ENCODE measurements at regions not wholly inside any gene's neighbourhood (a gene's known extent, or its start where the extent isn't known, plus 50 kb on each side); places are given as distances from the start of the nearest gene placed in this dataset.

GRCh38 chr18:75912829-75913228 is 485.3 kb upstream of the SMIM21 start:
- DNase-seq (ENCODE audit: low spot score), result no peak

DNA sequence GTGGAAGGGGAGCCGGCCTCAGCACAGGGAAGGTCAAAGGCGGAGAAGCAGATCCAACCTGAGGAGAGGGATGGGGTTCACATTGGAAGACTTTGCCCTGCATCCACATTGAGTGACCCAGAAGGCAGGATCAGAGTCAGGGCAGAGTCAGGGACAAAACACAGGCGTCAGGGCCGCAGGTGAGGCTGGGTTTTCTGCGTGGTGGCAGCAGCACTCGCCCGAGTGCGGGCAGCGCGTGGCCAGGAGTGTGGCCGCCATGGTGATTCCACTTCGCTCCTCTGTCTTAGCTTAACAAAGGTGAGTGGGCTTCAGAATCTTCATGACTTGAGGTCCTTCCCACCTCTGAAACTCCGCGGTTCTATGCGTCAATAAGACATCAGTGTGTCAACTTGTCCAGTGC is 476.9 kb upstream of the SMIM21 start:
- no peak for DNase-seq (ENCODE audit: low spot score)

DNA sequence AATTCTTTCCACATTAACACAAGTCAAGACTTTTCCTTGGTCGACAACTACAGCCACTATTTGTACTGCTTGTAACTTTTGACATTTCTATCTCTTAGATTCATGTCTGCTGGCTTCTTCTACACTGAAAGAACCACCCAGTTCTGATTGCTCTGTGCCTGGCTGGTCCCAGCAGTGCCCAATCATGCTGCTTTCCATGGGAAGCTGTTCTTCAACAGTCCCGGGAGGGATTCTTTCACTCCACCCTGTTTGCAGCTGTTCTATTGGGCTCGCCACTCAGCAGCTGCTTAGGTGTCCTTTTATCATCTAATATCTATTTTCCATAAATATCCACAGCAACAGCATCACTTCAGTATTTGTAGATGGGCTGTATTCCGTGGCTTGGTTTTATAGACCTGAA is 471.1 kb upstream of the SMIM21 start:
- DNase-seq (ENCODE audit: low spot score), result no peak

GRCh38 chr18:75897386-75897785 is 469.9 kb upstream of the SMIM21 start:
- no peak for DNase-seq (ENCODE audit: low spot score)

DNA sequence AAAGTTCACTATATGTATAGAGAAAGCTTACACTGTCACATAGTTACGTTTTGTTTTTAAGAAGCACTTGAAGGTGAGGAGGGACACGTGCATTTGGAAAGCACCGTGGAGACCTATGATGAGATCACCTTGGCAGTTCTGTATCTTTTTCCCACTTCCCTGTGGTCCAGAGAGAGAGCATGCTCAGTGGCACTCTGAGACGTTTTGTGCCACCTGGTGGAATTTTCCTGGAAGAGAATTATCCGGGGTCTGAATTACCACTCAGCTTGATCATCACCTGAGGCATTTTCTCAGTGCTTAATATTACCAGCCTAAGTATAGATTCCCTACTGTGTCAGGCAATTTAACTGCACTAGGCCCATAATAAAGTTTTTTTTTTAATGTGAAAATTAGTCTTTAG is 469.4 kb upstream of the SMIM21 start:
- DNase-seq (ENCODE audit: low spot score), result no peak

DNA sequence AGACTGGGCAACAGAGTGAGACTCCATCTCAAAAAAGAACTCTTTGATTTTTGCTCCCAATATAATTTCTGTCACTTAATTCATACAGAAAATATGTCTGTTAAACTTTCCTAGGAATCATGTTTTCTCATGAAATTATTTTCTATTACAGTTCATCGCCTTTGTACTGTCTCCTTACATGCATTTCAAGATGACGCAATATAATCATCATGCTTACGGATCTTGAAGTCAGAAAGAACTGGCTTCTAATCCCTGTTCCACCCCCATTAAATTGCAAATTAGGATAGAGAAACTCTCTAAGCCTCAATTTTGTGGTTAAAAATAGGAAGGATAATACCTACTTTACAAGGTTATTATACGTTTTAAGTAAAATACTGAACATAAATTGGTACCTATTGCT is 467.6 kb upstream of the SMIM21 start:
- DNase-seq (ENCODE audit: low spot score), result no peak

- DNase-seq (ENCODE audit: low spot score), result no peak
Measured at GRCh38 chr18:75884728-75885127, 457.2 kb upstream of the SMIM21 start.

DNA sequence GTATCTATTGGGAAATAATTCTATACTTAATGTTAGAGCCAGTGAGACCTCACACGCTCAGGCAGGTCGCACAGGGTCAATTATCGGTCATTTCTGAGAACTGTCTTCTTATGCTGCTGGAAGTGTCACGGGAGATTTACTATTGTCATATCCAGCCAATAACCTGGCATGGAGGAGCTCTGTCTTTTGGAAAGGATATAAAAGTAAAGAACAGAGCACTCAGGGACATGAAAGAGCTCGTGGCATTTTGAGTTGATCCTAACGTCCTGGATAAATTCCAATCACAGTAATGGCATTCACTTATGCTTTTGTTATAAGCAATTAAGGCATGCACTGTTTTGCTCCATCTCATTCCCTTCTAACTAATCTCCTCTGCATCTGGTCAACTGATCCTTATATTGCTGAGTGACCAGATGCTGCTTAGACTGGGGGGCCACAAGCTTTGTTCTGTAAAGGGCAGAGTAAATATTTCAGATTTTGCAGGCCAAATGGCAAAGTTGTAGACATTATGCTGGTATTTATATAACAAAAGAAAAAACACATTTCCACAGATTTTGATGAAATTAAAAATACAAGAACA is 453.5 kb upstream of the SMIM21 start:
- DNase-seq (ENCODE audit: low spot score), result no peak

GRCh38 chr18:75880266-75880665 is 452.8 kb upstream of the SMIM21 start:
- no peak for DNase-seq (ENCODE audit: low spot score)

DNA sequence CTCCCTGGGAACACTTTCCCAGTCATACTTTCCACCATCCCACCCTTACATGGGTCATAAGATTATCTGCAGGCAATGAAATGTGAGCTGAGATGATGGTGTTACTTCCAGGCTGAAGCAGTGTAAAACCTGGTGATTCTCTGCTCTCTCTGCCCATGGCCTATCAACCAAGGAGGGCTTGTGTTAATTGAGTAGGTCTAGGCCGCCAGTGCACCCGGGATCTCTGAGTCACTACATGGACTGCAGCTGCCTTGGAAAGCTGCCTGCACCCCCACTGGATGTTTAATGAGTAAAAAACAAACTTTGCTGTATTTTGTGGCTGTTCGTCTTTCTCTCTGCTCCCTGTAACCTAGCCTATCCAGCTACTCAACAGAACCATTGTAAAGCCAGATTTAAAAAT is 451.7 kb upstream of the SMIM21 start:
- DNase-seq (ENCODE audit: low spot score), result no peak

GRCh38 chr18:75875559-75875958 is 448.1 kb upstream of the SMIM21 start:
- no peak for DNase-seq (ENCODE audit: low spot score)

DNA sequence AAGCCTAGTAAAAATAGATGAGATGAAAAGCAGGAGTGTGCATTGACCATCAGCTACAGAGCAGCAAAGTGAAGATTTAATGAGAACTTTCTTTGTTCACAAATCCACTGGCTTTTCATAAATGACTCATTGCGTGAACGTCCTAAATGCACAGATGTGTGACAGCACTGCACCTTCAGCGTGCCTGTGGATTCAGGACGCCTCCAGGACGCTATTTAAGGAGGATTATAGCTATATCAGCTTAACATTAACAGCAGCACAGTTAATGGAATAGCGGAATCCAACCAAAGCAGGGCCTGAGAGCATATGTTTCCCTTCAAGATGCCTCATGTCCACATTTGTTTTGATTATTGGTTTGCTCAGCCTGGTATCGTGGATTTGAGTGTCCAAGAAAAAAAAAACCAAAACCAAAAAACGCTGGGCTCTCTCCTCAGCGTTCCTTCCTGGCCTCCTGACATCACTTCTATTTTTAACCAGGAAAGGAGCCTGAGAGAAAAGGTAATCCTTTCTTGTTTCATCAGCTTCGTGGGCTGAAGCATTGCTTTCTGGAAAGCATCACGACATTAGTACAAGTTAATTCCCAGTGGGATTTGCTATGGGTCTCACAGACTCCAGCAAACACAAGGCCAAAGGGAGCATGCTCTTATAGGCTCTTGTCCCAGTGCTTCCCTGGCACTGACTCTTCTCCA is 447.0 kb upstream of the SMIM21 start:
- no peak for DNase-seq (ENCODE audit: low spot score)

- DNase-seq (ENCODE audit: low spot score), result no peak
Measured at GRCh38 chr18:75871596-75871995, 444.1 kb upstream of the SMIM21 start.

GRCh38 chr18:75869162-75869561 is 441.7 kb upstream of the SMIM21 start:
- DNase-seq (ENCODE audit: low spot score), result no peak

DNA sequence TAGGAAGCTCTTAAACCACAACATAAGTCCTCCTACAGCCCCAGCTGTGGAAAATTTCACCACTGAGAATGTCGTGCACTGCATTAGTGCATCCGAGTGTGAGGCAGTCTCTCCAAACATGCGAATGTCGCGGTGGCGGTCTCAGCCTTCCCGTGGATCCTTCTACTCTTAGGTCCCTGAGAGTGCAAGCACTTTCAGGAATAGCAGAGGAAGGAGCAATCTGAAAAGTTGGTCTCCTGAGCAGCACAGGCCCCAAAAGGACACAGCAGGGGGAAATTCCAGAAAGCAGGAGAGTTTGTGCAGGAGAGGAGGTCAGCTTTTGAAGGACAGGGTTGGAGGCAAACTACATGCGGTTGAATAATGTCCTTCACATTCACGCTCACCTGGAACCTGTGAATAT is 440.5 kb upstream of the SMIM21 start:
- DNase-seq (ENCODE audit: low spot score), result no peak

DNA sequence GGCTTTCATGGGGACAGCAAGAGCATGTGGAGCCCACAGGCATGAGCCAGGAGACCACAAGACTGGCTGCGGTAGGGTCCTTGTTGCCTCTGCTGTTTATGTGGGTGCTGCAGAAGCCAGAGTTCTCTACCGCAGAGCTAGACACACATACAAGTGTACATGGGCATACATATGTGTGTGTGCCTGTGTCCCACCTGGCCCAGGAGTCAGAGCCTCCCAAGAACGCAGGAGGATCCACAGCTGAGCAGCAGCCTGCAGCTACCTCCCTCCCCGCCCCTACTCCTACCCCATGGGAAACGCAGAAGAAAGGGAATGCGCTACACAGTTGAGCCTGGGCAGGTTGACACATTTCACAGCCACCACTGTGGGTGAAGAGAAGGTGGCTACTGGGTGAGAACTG is 438.1 kb upstream of the SMIM21 start:
- DNase-seq (ENCODE audit: low spot score), result no peak

DNA sequence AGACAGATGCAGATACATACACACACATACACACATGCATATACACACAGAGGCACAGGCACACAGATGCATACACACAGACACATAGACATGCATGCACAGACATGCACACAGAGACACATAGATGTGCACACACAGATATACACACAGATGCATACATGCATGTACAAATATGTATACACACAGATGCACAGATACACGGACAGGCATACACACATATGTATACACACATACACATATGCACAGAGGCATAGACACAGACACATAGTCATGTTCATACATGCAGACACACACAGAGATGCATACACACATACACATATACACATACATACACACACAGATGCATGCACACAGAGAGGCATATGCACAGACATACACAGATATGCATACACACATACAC is 437.3 kb upstream of the SMIM21 start:
- no peak for DNase-seq (ENCODE audit: low spot score)

- DNase-seq (ENCODE audit: low spot score), result no peak
Measured at GRCh38 chr18:75863696-75864095, 436.2 kb upstream of the SMIM21 start.

- no peak for DNase-seq (ENCODE audit: low spot score)
Measured at GRCh38 chr18:75862458-75862857, 435.0 kb upstream of the SMIM21 start.

GRCh38 chr18:75860166-75860565 is 432.7 kb upstream of the SMIM21 start:
- DNase-seq (ENCODE audit: low spot score), result no peak

- DNase-seq (ENCODE audit: low spot score), result no peak
Measured at GRCh38 chr18:75859533-75859932, 432.0 kb upstream of the SMIM21 start.

DNA sequence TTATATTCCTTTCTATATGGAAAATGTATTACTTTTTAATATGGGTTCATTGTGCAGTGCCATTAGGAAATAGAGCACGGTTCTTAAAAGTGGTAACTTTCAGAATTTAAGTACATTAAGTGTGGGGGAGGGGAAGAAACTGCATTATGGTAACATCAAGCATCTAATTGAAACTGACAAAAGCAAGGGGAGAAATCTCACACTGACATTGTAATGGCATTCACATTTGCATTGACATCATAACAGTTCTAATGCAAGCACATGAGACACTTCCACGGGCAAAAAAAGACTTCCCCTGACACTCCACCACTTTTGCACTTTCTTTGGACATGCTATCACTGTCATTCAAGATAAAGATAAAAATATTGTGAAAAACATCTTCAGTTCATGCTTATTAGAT is 431.3 kb upstream of the SMIM21 start:
- no peak for DNase-seq (ENCODE audit: low spot score)

DNA sequence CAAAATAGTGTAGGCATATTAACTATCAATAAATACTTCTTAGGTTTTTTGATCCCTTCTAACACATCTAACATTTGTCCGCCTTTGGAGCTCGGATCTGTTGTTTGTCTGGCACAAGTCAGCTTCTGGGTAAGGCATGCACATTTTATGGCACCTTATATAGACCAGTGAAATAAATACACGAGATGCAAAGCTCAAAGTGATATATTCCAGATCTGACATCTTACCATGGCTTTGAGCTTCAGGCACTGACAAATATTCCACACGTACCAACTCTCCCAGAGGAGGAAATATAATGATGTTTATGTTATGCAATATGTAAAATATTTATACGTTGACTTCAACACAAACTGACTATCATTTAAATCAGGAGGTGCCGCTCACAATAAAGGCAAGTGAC is 430.1 kb upstream of the SMIM21 start:
- DNase-seq (ENCODE audit: low spot score), result no peak

GRCh38 chr18:75854808-75855207 is 427.3 kb upstream of the SMIM21 start:
- DNase-seq (ENCODE audit: low spot score), result no peak

Data from Ammon's horn (tissue), 1 donor.